K562 (cell line): ENCODE measurements at regions not wholly inside any gene's neighbourhood (a gene's known extent, or its start where the extent isn't known, plus 50 kb on each side); places are given as distances from the start of the nearest gene placed in this dataset.

Experiments used
- E2F3 ChIP-seq: fragments of 250-450 bp; sonication (Bioruptor Pico); IDR thresholded peaks from 2 replicates; pipeline ENCODE4 v1.4.0; 2020; ENCODE audit warnings: mild to moderate bottlenecking
- POLR2AphosphoS5 ChIP-seq: IDR thresholded peaks from 2 replicates; pipeline ENCODE4 v1.6.1; 2011; ENCODE audit warnings: mild to moderate bottlenecking, low read depth, low read length, moderate library complexity; ENCODE audit not compliant: control insufficient read depth, insufficient read depth
- RCOR1 ChIP-seq, 2 experiments: IDR thresholded peaks; 2 replicates each; pipeline ENCODE4 v1.6.1; 2012; ENCODE audit warnings: low read depth in 2 of 2, low read length in 2 of 2, borderline replicate concordance in 1 of 2, improper control_type of control experiment in 1 of 2
- ZEB2 ChIP-seq: fragments of 450-650 bp; IDR thresholded peaks from 2 replicates; pipeline ENCODE4 v1.6.1; 2016
- TF ChIP-seq, protein P1 (sequence below): fragments of 450-650 bp; formaldehyde crosslinking; IDR thresholded peaks from 2 replicates; pipeline ENCODE4 v1.4.0; 2020; ENCODE audit warnings: mild to moderate bottlenecking, mixed read lengths

DNA sequence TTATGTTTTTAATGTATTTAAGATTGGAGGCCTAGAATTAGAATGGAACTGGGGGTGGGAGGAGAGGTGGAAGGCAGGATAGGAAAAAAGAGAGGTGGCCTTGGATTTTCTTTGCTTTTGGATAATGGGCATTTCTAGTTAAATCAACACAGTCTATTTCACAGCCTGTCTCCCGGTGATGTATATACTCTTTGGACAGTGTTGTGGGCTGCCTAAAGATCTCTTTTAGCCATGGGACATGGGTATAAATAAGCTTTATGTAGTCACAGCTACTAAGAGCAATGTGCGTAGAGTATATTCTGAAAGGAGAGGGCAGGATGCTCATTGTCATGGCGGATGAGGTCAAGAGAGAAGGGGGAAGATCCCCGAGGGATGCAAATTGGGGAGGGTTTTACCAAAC lies 1084.4 kb upstream of the RBFOX1 start:
- TF ChIP-seq POLR2AphosphoS5: no peak
- TF ChIP-seq ZEB2: no peak
- TF ChIP-seq RCOR1 (IDR thresholded peaks at IDR 0.05; ENCODE audit: borderline replicate concordance in 1 of 2, low read depth in 2 of 2, low read length in 2 of 2): no peak
- TF ChIP-seq, protein P1, sequence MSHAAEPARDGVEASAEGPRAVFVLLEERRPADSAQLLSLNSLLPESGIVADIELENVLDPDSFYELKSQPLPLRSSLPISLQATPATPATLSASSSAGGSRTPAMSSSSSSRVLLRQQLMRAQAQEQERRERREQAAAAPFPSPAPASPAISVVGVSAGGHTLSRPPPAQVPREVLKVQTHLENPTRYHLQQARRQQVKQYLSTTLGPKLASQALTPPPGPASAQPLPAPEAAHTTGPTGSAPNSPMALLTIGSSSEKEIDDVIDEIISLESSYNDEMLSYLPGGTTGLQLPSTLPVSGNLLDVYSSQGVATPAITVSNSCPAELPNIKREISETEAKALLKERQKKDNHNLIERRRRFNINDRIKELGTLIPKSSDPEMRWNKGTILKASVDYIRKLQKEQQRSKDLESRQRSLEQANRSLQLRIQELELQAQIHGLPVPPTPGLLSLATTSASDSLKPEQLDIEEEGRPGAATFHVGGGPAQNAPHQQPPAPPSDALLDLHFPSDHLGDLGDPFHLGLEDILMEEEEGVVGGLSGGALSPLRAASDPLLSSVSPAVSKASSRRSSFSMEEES (CRISPR knock-in tag): no peak
- TF ChIP-seq E2F3: no peak
